ENCODE measurements at regions not wholly inside any gene's neighbourhood (a gene's known extent, or its start where the extent isn't known, plus 50 kb on each side); places are given as distances from the start of the nearest gene placed in this dataset.

GRCh38 chr15:98321896-98322295 is 326.4 kb upstream of the IGF1R start:
- TF ChIP-seq CTCF (conservative IDR thresholded peaks at IDR 0.05; ENCODE audit: low read length) (no peak), EZH2phosphoT487 (IDR thresholded peaks at IDR 0.05; ENCODE audit: borderline replicate concordance) (no peak)

All from Loucy (cell line).